H9 (cell line): ENCODE measurements at regions not wholly inside any gene's neighbourhood (a gene's known extent, or its start where the extent isn't known, plus 50 kb on each side); places are given as distances from the start of the nearest gene placed in this dataset.
A peak's percentile ranks its signal among the peaks of the same experiment; 100 is the strongest.

ENCODE experiments used
- DNase-seq: peaks from one replicate; pipeline ENCODE4 v3.0.0-alpha.2; 2017
- H2AFZ ChIP-seq: one replicate; pipeline ENCODE4 v1.6.1; 2013; ENCODE audit warnings: mild to moderate bottlenecking, low read length, control low read depth, moderate library complexity
- H2AK5ac ChIP-seq: 2 replicates; pipeline ENCODE4 v1.6.1; 2013; ENCODE audit warnings: low read length, control low read depth, mixed read lengths; ENCODE audit not compliant: insufficient read length
- H2BK120ac ChIP-seq: one replicate; pipeline ENCODE4 v1.6.1; 2013; ENCODE audit warnings: low read depth, mild to moderate bottlenecking, low read length, control low read depth, inconsistent platforms; ENCODE audit not compliant: poor library complexity, severe bottlenecking
- H2BK12ac ChIP-seq: 2 replicates; pipeline ENCODE4 v1.6.1; 2013; ENCODE audit warnings: low read length, control low read depth, mixed read lengths, low read depth; ENCODE audit not compliant: insufficient read length
- H2BK15ac ChIP-seq: 2 replicates; pipeline ENCODE4 v1.6.1; 2013; ENCODE audit warnings: low read depth, low read length, control low read depth
- H2BK20ac ChIP-seq: one replicate; pipeline ENCODE4 v1.6.1; 2013; ENCODE audit warnings: low read depth, mild to moderate bottlenecking, low read length, control low read depth, inconsistent platforms; ENCODE audit not compliant: poor library complexity, severe bottlenecking
- H2BK5ac ChIP-seq: 2 replicates; pipeline ENCODE4 v1.6.1; 2013; ENCODE audit warnings: low read length, control low read depth, mixed read lengths; ENCODE audit not compliant: insufficient read length
- H3K14ac ChIP-seq: 2 replicates; pipeline ENCODE4 v1.6.1; 2013; ENCODE audit warnings: low read length, control low read depth; ENCODE audit not compliant: insufficient read depth
- H3K18ac ChIP-seq: 2 replicates; pipeline ENCODE4 v1.6.1; 2013; ENCODE audit warnings: low read depth, mild to moderate bottlenecking, mixed read lengths, low read length, control low read depth; ENCODE audit not compliant: insufficient read length
- H3K23ac ChIP-seq: 2 replicates; pipeline ENCODE4 v1.6.1; 2013; ENCODE audit warnings: low read length, control low read depth, mixed read lengths, low read depth; ENCODE audit not compliant: insufficient read length
- H3K23me2 ChIP-seq: 2 replicates; pipeline ENCODE4 v1.6.1; 2013; ENCODE audit warnings: low read depth, mild to moderate bottlenecking, mixed read lengths, low read length, control low read depth; ENCODE audit not compliant: insufficient read length, poor library complexity, severe bottlenecking
- H3K27ac ChIP-seq: 2 replicates; pipeline ENCODE4 v1.5.1; 2013; ENCODE audit warnings: low read length, control low read depth, mixed read lengths, low read depth; ENCODE audit not compliant: insufficient read length
- H3K27me3 ChIP-seq: 2 replicates; pipeline ENCODE4 v1.6.1; 2013; ENCODE audit warnings: low read length, control low read depth, inconsistent platforms; ENCODE audit not compliant: insufficient read depth
- H3K4ac ChIP-seq: 2 replicates; pipeline ENCODE4 v1.6.1; 2013; ENCODE audit warnings: low read depth, mild to moderate bottlenecking, control low read depth, inconsistent platforms, low read length, moderate library complexity
- H3K4me1 ChIP-seq: 2 replicates; pipeline ENCODE4 v1.6.1; 2013; ENCODE audit warnings: low read length, control low read depth, inconsistent platforms; ENCODE audit not compliant: insufficient read depth
- H3K4me2 ChIP-seq: 2 replicates; pipeline ENCODE4 v1.6.1; 2013; ENCODE audit warnings: low read length, control low read depth, mixed read lengths; ENCODE audit not compliant: insufficient read length, insufficient read depth
- H3K56ac ChIP-seq: 2 replicates; pipeline ENCODE4 v1.6.1; 2013; ENCODE audit warnings: low read depth, mild to moderate bottlenecking, mixed read lengths, low read length, control low read depth; ENCODE audit not compliant: insufficient read length
- H3K79me1 ChIP-seq: 2 replicates; pipeline ENCODE4 v1.6.1; 2013; ENCODE audit warnings: low read depth, mild to moderate bottlenecking, moderate library complexity, low read length, control low read depth, inconsistent platforms; ENCODE audit not compliant: insufficient read depth, poor library complexity, severe bottlenecking
- H3K79me2 ChIP-seq: 2 replicates; pipeline ENCODE4 v1.6.1; 2013; ENCODE audit warnings: low read length, control low read depth, inconsistent platforms; ENCODE audit not compliant: insufficient read depth
- H3K9ac ChIP-seq: 2 replicates; pipeline ENCODE4 v1.6.1; 2013; ENCODE audit warnings: low read length, control low read depth, mixed read lengths; ENCODE audit not compliant: insufficient read length; ENCODE audit errors: extremely low read depth
- H3K9me3 ChIP-seq: one replicate; pipeline ENCODE4 v1.6.1; 2013; ENCODE audit warnings: low read depth, low read length, inconsistent platforms; ENCODE audit not compliant: control insufficient read depth
- H3T11ph ChIP-seq: one replicate; pipeline ENCODE4 v1.6.1; 2013; ENCODE audit warnings: mild to moderate bottlenecking, low read length, control low read depth, inconsistent platforms
- H4K20me1 ChIP-seq: one replicate; pipeline ENCODE4 v1.6.1; 2013; ENCODE audit not compliant: control insufficient read depth, insufficient read length, insufficient read depth
- H4K5ac ChIP-seq: 2 replicates; pipeline ENCODE4 v1.6.1; 2013; ENCODE audit warnings: low read depth, mild to moderate bottlenecking, mixed read lengths, low read length, control low read depth; ENCODE audit not compliant: insufficient read length
- H4K8ac ChIP-seq: replicated peaks from 2 replicates; pipeline ENCODE4 v1.6.1; 2013; ENCODE audit warnings: low read length, control low read depth, mixed read lengths, low read depth; ENCODE audit not compliant: insufficient read length
- H4K91ac ChIP-seq: 2 replicates; pipeline ENCODE4 v1.6.1; 2013; ENCODE audit warnings: low read depth, mild to moderate bottlenecking, moderate library complexity, mixed read lengths, low read length, control low read depth; ENCODE audit not compliant: insufficient read length
- H3K27ac Mint-ChIP-seq, 3 experiments: 2 replicates in 2 of 3; 3 replicates in 1 of 3; pipeline ENCODE4 v1.8.0; 2020 to 2021; ENCODE audit warnings: mixed read lengths in 3 of 3, mild to moderate bottlenecking in 1 of 3, moderate library complexity in 1 of 3
- H3K27me3 Mint-ChIP-seq: 2 replicates; pipeline ENCODE4 v1.8.0; 2021; ENCODE audit warnings: low read depth, mild to moderate bottlenecking, moderate library complexity, mixed read lengths
- H3K36me3 Mint-ChIP-seq, 3 experiments: 2 replicates in 2 of 3; 3 replicates in 1 of 3; pipeline ENCODE4 v1.8.0; 2020 to 2021; ENCODE audit warnings: low read depth in 3 of 3, mixed read lengths in 3 of 3; ENCODE audit not compliant: insufficient read depth in 1 of 3
- H3K4me1 Mint-ChIP-seq, 2 experiments: 2 replicates each; pipeline ENCODE4 v1.8.0; 2020; ENCODE audit warnings: mixed read lengths in 2 of 2
- H3K4me3 Mint-ChIP-seq, 2 experiments: 2 replicates in 1 of 2; 3 replicates in 1 of 2; pipeline ENCODE4 v1.8.0; 2020 to 2021; ENCODE audit warnings: mild to moderate bottlenecking in 2 of 2, mixed read lengths in 2 of 2, moderate library complexity in 1 of 2
- H3K9me3 Mint-ChIP-seq, 2 experiments: 2 replicates in 1 of 2; 3 replicates in 1 of 2; pipeline ENCODE4 v1.8.0; 2020; ENCODE audit warnings: mild to moderate bottlenecking in 2 of 2, mixed read lengths in 2 of 2, moderate library complexity in 1 of 2
- CTCF ChIP-seq: fragments of 200-600 bp; sonication (generic); conservative IDR thresholded peaks from 3 replicates; pipeline ENCODE4 v1.8.0; 2021; ENCODE audit warnings: antibody characterized with exemption, mild to moderate bottlenecking
- WGBS: extraction: QIAGEN DNeasy Blood & Tissue Kit; methylation state at CpG from one replicate; pipeline ENCODE4 v1.1.7; 2013; ENCODE audit warnings: missing lambda C conversion rate, low lambda C conversion rate, mixed read lengths; ENCODE audit not compliant: insufficient read length; ENCODE audit errors: extremely low coverage; 5-methylcytosine and 5-hydroxymethylcytosine counted together

GRCh38 chr18:59823596-59824195 is 76.1 kb upstream of the PMAIP1 start:
- Histone ChIP-seq H3K4me2 (no peak overlapping the region), H3K4ac (no peak overlapping the region), H3K27ac (no peak overlapping the region), H3K9me3 (no peaks in the 10 kb centered on the region), H2BK20ac (no peak overlapping the region), H2AFZ (no peak overlapping the region), H3K79me2 (no peaks in the 10 kb centered on the region), H3K14ac (no peak overlapping the region), H3K23ac (no peak overlapping the region), H3K23me2 (no peaks in the 10 kb centered on the region), H2BK15ac (no peak overlapping the region), H2BK12ac (no peak overlapping the region), H3K9ac (no peak overlapping the region), H3K56ac (no peak overlapping the region), H4K5ac (no peak overlapping the region), H4K91ac (no peak overlapping the region), H2AK5ac (no peak overlapping the region), H3T11ph (no peak overlapping the region), H3K79me1 (no peaks in the 10 kb centered on the region), H4K20me1 (no peaks in the 10 kb centered on the region), H3K18ac (no peak overlapping the region), H4K8ac (no peak overlapping the region), H3K4me1 (no peaks in the 10 kb centered on the region), H2BK120ac (no peak overlapping the region), H2BK5ac (no peak overlapping the region), H3K27me3 (no peaks in the 10 kb centered on the region)
- peak overlapping the region in 1 of 3 experiments; percentile 18; a peak in 1 of 7 replicates for H3K27ac Mint-ChIP-seq
- H3K36me3 Mint-ChIP-seq = no peaks in the 10 kb centered on the region
- peak; percentile 94 for TF ChIP-seq CTCF
- H3K27me3 Mint-ChIP-seq = no peaks in the 10 kb centered on the region
- peak; percentile 83 for DNase-seq
- H3K9me3 Mint-ChIP-seq = no peaks in the 10 kb centered on the region
- peaks cover 6% of the 10 kb centered on the region in 2 experiments for H3K4me1 Mint-ChIP-seq
- H3K4me3 Mint-ChIP-seq = no peak overlapping the region
- WGBS = no CpG with 5 or more reads among the region's 12 CpGs
